DOHH2 (cell line): ENCODE measurements at regions not wholly inside any gene's neighbourhood (a gene's known extent, or its start where the extent isn't known, plus 50 kb on each side); places are given as distances from the start of the nearest gene placed in this dataset.

Experiments used
- CTCF ChIP-seq: fragments of 200-600 bp; sonication (generic); IDR thresholded peaks from one replicate; pipeline ENCODE4 v1.5.1; 2014; ENCODE audit warnings: antibody characterized with exemption, mild to moderate bottlenecking, low read depth, low read length; ENCODE audit not compliant: poor library complexity, severe bottlenecking
- EZH2phosphoT487 ChIP-seq: fragments of 200-600 bp; sonication (generic); IDR thresholded peaks from 2 replicates; pipeline ENCODE4 v1.6.1; 2017; ENCODE audit warnings: borderline replicate concordance, mild to moderate bottlenecking, antibody characterized with exemption, low read length, moderate library complexity, mixed read lengths

GRCh38 chr5:145244788-145245187 lies 590.4 kb downstream of the PRELID2 start:
- TF ChIP-seq CTCF, result no peak
- no peak for TF ChIP-seq EZH2phosphoT487
